ENCODE measurements at regions not wholly inside any gene's neighbourhood (a gene's known extent, or its start where the extent isn't known, plus 50 kb on each side); places are given as distances from the start of the nearest gene placed in this dataset.

DNA sequence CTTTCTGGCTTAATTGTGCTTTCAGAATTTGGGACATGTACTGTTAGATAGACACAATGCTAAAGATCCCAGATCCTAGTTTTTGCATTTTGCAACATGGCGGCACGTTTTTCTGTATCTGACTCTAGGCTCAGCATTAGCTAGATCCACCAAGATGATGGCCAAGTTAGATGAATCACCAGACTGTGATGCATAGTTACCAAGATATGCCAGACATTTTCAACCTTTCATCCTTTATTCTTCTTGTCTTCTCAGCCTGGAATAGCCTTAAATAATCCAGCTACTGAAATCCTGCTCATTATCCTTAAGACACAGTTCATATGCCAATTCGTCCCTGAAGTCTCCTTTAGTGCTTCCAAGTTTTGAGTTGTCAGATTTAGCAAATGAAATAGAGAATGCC, 144.9 kb upstream of the CRY1 start:
- H3K4me1 Mint-ChIP-seq (ENCODE audit: low read depth) = peaks cover 24% of the 10 kb centered on the region
- H3K27ac Mint-ChIP-seq = no peak overlapping the region
- no peak overlapping the region for H3K4me3 Mint-ChIP-seq
- H3K9me3 Mint-ChIP-seq (ENCODE audit: low read depth) = no peaks in the 10 kb centered on the region
- H3K27me3 Mint-ChIP-seq = no peaks in the 10 kb centered on the region
- no peaks in the 10 kb centered on the region for H3K36me3 Mint-ChIP-seq

DNA sequence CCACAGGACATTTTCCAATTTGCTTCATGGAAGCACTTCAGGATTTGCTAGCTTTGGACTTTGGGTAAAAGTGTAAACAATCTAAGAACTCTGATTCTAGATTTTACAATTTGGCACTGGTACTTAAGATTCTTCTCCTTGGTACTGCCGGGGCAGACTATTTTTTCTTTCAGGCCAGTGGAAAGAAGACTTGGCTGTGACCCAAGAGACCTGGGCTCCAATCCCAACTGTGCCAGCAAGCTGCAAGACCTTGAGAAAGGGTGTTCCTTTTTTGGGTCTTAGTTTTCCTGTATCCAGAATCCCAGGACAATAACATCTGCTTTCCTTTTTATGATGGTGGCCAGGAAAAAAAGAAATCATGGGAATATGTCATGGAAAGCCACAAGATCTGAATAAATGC, 148.1 kb upstream of the CRY1 start:
- H3K9me3 Mint-ChIP-seq (ENCODE audit: low read depth) = no peaks in the 10 kb centered on the region
- H3K27ac Mint-ChIP-seq = no peak overlapping the region
- no peak overlapping the region for H3K4me3 Mint-ChIP-seq
- H3K4me1 Mint-ChIP-seq (ENCODE audit: low read depth) = peaks cover 22% of the 10 kb centered on the region
- no peaks in the 10 kb centered on the region for H3K27me3 Mint-ChIP-seq
- no peaks in the 10 kb centered on the region for H3K36me3 Mint-ChIP-seq

DNA sequence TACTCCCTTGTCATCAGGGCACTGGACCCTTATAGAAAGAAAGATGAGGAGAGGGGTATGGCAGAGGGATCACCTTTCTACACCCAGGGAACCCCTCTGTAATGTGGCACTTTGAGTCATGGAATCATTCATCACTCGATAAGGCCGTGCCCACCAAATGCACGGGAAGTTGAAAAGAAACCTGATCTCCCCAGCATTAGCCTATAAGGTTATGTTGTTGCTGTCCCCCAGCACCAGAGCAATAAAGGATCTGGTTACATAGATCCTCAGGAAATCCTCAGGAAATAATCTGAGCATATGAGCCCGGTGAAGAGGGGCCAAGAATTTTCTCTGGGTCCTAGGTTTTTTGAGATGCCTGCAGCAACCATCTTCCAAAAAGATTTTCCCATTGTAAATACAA, 148.8 kb upstream of the CRY1 start:
- Mint-ChIP-seq H3K36me3 (no peaks in the 10 kb centered on the region), H3K9me3 (ENCODE audit: low read depth) (no peaks in the 10 kb centered on the region), H3K4me1 (ENCODE audit: low read depth) (peaks cover 14% of the 10 kb centered on the region), H3K4me3 (no peak overlapping the region), H3K27ac (no peak overlapping the region), H3K27me3 (no peaks in the 10 kb centered on the region)

GRCh38 chr12:107243341-107243740, 150.0 kb upstream of the CRY1 start:
- H3K4me1 Mint-ChIP-seq (ENCODE audit: low read depth) = peaks cover 7% of the 10 kb centered on the region
- no peaks in the 10 kb centered on the region for H3K9me3 Mint-ChIP-seq (ENCODE audit: low read depth)
- H3K36me3 Mint-ChIP-seq = no peaks in the 10 kb centered on the region
- no peak overlapping the region for H3K4me3 Mint-ChIP-seq
- no peak overlapping the region for H3K27ac Mint-ChIP-seq
- no peaks in the 10 kb centered on the region for H3K27me3 Mint-ChIP-seq

GRCh38 chr12:107244584-107244983, 151.2 kb upstream of the CRY1 start:
- Mint-ChIP-seq H3K36me3 (no peaks in the 10 kb centered on the region), H3K4me3 (no peak overlapping the region), H3K27ac (no peak overlapping the region), H3K27me3 (no peaks in the 10 kb centered on the region), H3K9me3 (ENCODE audit: low read depth) (no peaks in the 10 kb centered on the region), H3K4me1 (ENCODE audit: low read depth) (peaks cover 7% of the 10 kb centered on the region)

- Mint-ChIP-seq H3K36me3 (no peaks in the 10 kb centered on the region), H3K4me1 (ENCODE audit: low read depth) (no peaks in the 10 kb centered on the region), H3K27ac (no peak overlapping the region), H3K27me3 (no peaks in the 10 kb centered on the region), H3K4me3 (no peak overlapping the region), H3K9me3 (ENCODE audit: low read depth) (no peaks in the 10 kb centered on the region)
Measured at GRCh38 chr12:107247650-107248049, 154.3 kb upstream of the CRY1 start.

DNA sequence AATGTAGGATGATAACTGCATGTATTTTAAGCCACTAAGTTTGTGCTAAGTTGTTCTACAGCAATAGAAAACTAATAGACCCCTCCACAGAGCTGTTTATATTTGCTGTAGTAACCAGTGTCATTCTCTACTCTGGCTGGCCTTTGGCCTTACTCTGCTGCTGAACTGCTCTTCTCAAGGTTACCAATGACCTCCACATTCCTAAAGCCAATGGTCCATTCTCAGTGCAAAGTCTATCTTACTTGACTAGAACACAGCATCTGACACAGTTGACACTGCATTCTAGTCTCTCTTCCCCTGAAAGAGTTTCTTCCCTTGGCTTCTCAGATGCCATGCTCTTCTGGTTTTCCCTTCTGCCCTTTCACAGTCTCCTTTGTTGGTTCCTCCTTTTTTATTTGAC, 154.8 kb upstream of the CRY1 start:
- Mint-ChIP-seq H3K27ac (no peak overlapping the region), H3K27me3 (no peaks in the 10 kb centered on the region), H3K4me1 (ENCODE audit: low read depth) (no peaks in the 10 kb centered on the region), H3K4me3 (no peak overlapping the region), H3K36me3 (no peaks in the 10 kb centered on the region), H3K9me3 (ENCODE audit: low read depth) (no peaks in the 10 kb centered on the region)

GRCh38 chr12:107251288-107251687, 157.9 kb upstream of the CRY1 start:
- Mint-ChIP-seq H3K36me3 (no peaks in the 10 kb centered on the region), H3K27me3 (no peaks in the 10 kb centered on the region), H3K9me3 (ENCODE audit: low read depth) (no peaks in the 10 kb centered on the region), H3K4me3 (no peak overlapping the region), H3K4me1 (ENCODE audit: low read depth) (no peaks in the 10 kb centered on the region), H3K27ac (no peak overlapping the region)

- H3K4me1 Mint-ChIP-seq (ENCODE audit: low read depth) = no peaks in the 10 kb centered on the region
- H3K9me3 Mint-ChIP-seq (ENCODE audit: low read depth) = no peaks in the 10 kb centered on the region
- no peak overlapping the region for H3K4me3 Mint-ChIP-seq
- H3K36me3 Mint-ChIP-seq = no peaks in the 10 kb centered on the region
- no peaks in the 10 kb centered on the region for H3K27me3 Mint-ChIP-seq
- H3K27ac Mint-ChIP-seq = no peak overlapping the region
Measured at GRCh38 chr12:107253361-107253760, 160.0 kb upstream of the CRY1 start.

DNA sequence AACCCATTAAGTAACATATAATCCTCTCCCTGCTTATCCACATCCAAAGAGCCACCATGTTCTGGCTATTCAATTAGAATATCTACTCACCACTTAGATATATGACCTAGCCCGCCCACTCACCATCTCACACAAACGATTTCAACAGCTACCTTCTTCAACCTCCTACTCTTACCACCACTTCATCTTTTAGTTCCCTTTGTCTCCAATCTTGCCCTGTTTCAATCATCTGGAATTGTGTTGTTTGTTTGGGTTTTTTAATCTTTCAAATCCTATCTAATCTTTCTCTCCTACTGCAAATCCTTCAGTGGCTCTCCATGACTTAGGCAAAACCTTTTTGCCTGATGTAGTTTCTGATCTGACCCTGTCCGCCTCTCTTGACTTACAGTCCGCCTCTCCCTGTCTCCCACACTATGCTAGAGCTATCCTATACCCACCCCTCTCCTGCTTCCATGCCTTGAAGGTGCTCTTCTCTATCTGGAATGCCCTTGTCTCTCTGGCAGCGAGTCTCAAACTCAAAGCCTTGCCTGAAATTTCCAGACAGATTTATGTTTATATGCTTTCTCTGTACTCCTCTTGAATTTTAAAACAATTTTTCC, 161.0 kb upstream of the CRY1 start:
- Mint-ChIP-seq H3K27ac (no peak overlapping the region), H3K4me3 (no peak overlapping the region), H3K9me3 (ENCODE audit: low read depth) (no peaks in the 10 kb centered on the region), H3K36me3 (no peaks in the 10 kb centered on the region), H3K4me1 (ENCODE audit: low read depth) (no peaks in the 10 kb centered on the region), H3K27me3 (no peaks in the 10 kb centered on the region)

GRCh38 chr12:107258780-107259179, 165.4 kb upstream of the CRY1 start:
- Mint-ChIP-seq H3K4me1 (ENCODE audit: low read depth) (no peaks in the 10 kb centered on the region), H3K27me3 (no peaks in the 10 kb centered on the region), H3K36me3 (peaks cover 7% of the 10 kb centered on the region)

DNA sequence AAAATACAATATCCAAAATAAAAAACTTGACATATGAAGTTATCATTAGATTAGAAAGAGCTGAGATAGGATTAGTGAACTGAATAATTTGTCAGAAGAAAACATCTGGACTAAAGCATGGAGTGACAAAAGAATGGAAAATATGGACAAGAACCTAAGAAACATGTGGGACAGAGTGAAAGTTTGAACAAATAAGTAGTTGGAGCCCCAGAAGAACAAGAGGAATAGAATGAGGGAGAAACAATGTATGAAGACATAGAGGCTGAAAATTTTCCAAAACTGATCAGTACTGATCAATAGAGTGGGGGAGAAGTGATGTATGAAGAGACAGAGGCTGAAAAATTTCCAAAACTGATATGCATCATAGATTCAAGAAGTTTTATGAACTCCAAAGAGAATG, 170.6 kb upstream of the CRY1 start:
- Mint-ChIP-seq H3K9me3 (ENCODE audit: low read depth) (peaks cover 12% of the 10 kb centered on the region), H3K4me3 (no peak overlapping the region), H3K4me1 (ENCODE audit: low read depth) (no peaks in the 10 kb centered on the region), H3K27ac (no peak overlapping the region), H3K36me3 (peaks cover 11% of the 10 kb centered on the region), H3K27me3 (no peaks in the 10 kb centered on the region)

More at GRCh38 chr12:107258780-107259179, 165.4 kb upstream of the CRY1 start:
- H3K9me3 Mint-ChIP-seq (ENCODE audit: low read depth) = peaks cover 7% of the 10 kb centered on the region
- no peak overlapping the region for H3K27ac Mint-ChIP-seq
- no peak overlapping the region for H3K4me3 Mint-ChIP-seq

- Mint-ChIP-seq H3K27ac (no peak overlapping the region), H3K9me3 (ENCODE audit: low read depth) (peaks cover 12% of the 10 kb centered on the region), H3K4me3 (no peak overlapping the region), H3K4me1 (ENCODE audit: low read depth) (no peaks in the 10 kb centered on the region), H3K36me3 (peaks cover 11% of the 10 kb centered on the region), H3K27me3 (no peaks in the 10 kb centered on the region)
Measured at GRCh38 chr12:107264667-107265066, 171.3 kb upstream of the CRY1 start.

- Mint-ChIP-seq H3K4me1 (ENCODE audit: low read depth) (no peaks in the 10 kb centered on the region), H3K36me3 (peaks cover 9% of the 10 kb centered on the region), H3K4me3 (no peak overlapping the region), H3K27ac (no peak overlapping the region), H3K9me3 (ENCODE audit: low read depth) (peaks cover 12% of the 10 kb centered on the region), H3K27me3 (no peaks in the 10 kb centered on the region)
Measured at GRCh38 chr12:107267604-107268003, 174.3 kb upstream of the CRY1 start.

DNA sequence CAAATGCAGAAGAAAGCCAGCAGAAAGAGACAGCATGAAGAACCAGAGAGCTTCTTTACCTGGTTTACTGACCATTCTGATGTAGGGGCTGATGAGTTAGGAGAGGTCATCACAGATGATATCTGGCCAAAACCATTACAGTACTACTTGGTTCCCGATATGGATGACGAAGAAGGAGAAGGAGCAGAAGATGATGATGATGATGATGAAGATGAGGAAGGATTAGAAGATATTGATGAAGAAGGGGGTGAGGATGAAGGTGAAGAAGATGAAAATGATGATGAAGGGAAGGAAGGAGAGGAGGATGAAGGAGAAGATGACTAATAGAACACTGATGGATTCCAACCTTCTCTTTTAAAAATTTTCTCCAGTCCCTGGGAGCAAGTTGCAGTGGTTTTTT, 178.2 kb upstream of the CRY1 start:
- Mint-ChIP-seq H3K4me1 (ENCODE audit: low read depth) (no peaks in the 10 kb centered on the region), H3K9me3 (ENCODE audit: low read depth) (no peaks in the 10 kb centered on the region), H3K27me3 (no peaks in the 10 kb centered on the region), H3K4me3 (no peak overlapping the region), H3K27ac (no peak overlapping the region), H3K36me3 (no peaks in the 10 kb centered on the region)

DNA sequence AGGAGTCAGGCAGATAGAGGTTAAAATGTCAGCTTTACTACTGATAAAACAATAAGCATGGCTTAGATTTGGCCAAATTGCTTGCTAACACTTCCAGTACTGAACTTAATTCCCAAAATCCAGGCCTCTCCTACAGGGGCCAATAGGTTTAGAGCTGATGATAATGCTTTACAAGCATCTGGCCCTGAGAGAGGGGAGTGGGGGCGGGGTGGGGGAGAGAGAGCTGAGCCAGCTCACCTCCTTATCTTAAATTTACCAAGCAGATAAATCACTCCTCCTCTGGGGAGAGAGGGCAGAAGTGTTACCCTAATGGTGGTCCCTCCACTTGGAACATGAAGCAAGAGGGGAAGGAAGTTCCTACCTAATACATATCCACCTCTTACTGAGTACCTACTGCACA, 182.2 kb upstream of the CRY1 start:
- Mint-ChIP-seq H3K27ac (no peak overlapping the region), H3K4me3 (no peak overlapping the region), H3K27me3 (no peaks in the 10 kb centered on the region), H3K4me1 (ENCODE audit: low read depth) (no peaks in the 10 kb centered on the region), H3K9me3 (ENCODE audit: low read depth) (no peaks in the 10 kb centered on the region), H3K36me3 (no peaks in the 10 kb centered on the region)
